Fibroblast of gingiva (primary cell): ENCODE measurements at regions not wholly inside any gene's neighbourhood (a gene's known extent, or its start where the extent isn't known, plus 50 kb on each side); places are given as distances from the start of the nearest gene placed in this dataset.

Experiments
- DNase-seq: peaks from one replicate; pipeline ENCODE4 v3.0.0-alpha.2; 2011; ENCODE audit warnings: low read depth

DNA sequence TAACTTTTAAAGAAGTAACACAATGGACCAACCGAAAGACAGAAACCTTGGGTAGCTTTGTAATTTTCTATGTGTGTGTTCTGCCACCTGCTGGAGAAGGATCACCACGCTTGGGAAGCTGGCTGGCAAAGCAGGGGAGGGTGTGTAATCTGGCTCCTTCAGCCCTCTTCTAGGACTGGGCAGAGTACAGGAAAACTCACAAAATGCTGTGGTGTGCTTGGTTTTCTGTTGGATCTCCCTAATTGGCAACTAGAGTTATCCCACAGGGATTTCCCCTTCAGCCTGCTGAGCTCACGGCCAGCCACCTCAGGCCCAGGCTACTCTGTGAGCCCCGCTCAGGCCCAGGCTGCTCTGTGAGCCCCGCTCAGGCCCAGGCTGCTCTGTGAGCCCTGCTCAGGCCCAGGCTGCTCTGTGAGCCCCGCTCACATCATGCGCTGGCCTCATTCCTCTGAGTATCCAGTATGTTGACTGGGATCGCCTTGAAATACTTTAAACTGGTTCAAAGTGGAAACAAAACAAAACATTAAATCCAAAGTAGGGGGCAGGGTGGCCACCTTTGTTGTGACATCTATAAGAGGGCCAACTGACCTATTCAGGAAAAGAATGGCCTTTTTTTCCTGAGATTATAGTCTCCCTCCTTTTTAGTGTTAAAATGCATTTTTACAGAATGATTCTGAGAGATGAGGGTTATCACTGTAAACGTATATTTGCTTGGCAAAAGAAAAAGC lies 52.0 kb upstream of the RNU6-8 start:
- DNase-seq = peak; percentile 57

DNA sequence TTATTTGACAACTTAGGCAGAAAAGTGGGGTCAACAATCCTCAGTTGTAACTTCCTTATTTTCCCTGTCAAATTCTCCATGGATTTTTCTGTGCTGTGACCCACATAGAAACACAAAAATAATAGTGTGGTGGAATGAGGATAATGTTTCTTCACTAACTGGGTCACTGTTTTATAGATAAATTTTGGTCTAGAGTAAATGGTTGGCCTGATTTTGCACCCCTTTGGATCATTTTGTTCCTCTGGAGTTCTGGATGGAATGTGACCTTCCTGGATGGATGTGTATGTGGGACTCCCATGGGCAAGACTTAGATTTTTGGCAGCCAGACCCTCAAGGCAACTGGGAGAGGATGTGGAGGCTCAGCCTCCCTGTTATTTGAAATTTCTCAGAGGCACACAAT lies 52.7 kb upstream of the RNU6-8 start:
- DNase-seq = no peak

DNA sequence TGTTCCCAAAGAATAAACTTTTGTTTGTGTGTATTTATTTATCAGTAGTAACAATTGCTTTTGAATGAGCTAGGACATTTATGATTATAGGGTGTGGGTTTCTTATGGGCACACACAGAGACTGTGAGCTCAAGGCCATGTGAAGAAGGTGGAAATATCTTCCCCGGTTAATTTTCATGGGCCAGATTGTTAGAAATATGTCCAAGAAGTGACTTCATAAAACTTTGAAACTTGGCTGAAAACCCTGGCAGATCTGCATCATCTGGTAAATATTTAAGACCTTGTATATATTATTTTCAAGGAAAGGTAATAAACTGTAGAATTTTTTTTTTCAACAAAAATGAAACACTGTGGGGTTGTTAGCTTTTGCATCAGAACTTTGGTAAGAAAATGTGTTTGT lies 53.5 kb upstream of the RNU6-8 start:
- no peak for DNase-seq

DNA sequence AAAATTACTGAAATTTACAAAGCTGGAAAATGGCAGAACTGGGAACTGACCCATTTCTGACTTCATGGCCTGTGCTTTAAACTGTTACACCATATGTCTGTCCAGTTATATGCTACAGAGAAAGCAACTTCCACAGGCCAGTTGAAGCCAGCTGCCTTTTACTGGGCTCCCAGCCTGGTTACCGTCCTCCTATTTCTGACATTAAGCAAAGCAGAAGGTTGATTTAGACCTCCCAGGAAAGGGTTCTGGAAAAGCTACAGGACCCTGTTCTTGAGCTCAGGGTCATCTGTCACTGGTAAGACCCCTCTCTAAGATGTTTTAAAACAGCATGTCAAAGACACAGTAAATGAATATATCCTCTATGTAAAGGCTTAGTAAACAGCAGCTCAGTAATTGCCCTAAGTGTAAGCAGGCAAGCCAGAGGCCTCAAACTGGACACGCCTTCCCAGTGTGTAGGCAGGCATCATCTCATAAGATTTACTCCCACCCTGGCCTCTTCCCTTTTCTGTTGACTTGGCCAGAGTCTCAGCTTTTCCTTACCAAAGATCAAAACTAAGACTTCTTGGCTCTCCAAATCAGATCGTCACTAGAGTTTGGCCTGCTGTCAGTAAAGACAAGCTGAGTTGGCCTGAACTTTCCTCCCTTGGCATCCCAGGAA lies 55.4 kb upstream of the RNU6-8 start:
- DNase-seq = no peak

DNA sequence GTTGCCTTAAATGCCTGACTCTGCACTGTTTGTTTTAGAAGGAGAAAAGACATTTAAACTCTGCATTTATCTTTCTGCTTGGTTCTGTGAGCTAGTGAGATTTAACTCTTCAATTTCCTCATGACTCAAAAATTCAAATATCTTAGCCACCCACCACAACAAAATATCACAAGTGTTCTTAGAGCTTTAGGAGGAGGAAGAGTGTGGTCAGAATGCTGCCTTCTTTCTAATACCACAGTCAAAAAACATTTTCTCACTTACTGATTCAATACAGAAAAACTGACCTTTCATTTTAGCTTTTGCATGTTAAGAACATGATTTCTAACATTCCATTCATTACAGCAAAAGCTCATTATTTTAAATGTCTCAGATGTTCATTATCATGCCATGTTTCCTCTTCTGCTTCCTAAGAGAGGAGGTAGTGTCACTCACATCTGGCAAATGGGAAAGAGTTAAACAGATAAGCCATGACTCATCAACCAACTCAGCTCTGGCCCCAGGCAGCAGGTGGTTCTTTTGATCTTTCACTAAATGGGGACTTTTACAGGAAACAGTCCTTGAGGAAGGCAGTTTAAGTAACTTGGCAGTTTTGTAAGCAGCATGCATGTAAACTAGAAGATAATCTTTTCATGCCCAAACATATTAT lies 56.4 kb upstream of the RNU6-8 start:
- no peak for DNase-seq

DNA sequence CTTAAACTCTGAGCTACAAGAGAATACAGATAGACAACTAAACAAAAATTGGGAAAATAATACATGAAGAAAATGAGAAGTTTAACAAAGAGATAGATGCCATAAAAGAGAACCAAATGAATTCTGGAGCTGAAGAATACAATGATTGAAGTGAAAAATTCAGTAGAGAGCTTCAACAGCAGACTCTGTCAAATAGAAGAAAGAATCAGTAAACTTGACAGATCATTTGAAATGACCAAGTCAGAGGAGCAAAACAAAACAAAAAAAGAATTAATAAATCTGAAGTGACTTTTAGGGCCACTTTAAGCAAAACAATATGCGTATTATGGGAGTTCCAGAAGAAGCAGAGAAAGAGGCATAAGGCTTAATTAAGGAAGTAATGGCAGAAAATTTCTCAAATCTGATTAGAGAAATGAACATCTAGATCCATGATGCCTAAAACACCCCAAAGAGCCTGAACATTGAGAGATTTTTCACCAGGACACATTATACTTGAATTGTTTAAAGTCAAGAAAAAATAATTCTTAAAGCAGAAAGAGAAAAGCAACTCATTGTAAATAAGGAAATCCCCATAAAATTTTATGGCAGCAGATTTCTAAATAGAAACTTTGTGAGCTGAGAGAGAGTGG lies 61.0 kb upstream of the RNU6-8 start:
- DNase-seq = no peak

DNA sequence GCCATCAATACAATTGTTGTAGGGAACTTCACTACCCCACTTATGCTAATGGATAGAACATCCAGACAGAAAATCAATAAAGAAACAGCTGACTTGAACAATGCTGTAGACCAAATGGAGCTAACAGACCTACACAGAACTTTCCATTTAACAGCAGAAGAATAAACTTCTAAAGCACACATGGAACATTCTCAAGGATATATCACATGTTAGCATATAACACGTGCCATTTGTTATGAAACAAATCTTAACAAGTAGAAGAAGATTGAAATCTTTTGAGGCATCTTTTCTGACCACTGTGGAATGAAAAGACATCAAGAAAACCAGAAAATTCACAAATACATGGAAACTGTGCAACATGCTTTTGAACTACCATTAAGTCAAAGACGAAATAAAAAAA lies 62.5 kb upstream of the RNU6-8 start:
- DNase-seq = no peak

DNA sequence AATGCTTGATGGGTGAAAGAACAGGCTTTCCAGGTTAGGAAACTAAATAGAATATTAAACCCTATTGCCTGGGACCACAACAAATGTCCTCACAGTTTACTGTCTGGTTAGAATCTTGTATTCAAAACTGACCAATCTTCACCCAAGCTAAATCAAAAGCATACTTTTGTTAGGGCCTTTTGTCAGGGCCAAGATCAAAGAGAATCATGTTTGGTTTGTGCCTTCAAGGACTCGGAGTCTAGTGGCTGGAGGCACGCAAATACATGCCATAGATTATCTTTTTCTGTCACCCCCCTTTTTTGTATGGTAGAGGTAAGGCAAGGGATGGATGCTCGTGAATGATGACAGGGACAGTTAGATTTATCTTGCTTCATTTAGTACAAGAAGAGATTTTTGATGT lies 51.1 kb upstream of the AKAP6 start:
- DNase-seq = no peak
